Loucy (cell line): ENCODE measurements at regions not wholly inside any gene's neighbourhood (a gene's known extent, or its start where the extent isn't known, plus 50 kb on each side); places are given as distances from the start of the nearest gene placed in this dataset.

ENCODE experiments used
- EZH2phosphoT487 ChIP-seq: fragments of 200-600 bp; IDR thresholded peaks from 2 replicates; pipeline ENCODE4 v1.6.1; 2018; ENCODE audit warnings: antibody characterized with exemption, mild to moderate bottlenecking, moderate library complexity, borderline replicate concordance
- TF ChIP-seq, protein P1 (sequence below): fragments of 200-600 bp; sonication (generic); conservative IDR thresholded peaks from 2 replicates; pipeline ENCODE4 v1.5.1; 2014; ENCODE audit warnings: mild to moderate bottlenecking, antibody characterized with exemption, low read length

DNA sequence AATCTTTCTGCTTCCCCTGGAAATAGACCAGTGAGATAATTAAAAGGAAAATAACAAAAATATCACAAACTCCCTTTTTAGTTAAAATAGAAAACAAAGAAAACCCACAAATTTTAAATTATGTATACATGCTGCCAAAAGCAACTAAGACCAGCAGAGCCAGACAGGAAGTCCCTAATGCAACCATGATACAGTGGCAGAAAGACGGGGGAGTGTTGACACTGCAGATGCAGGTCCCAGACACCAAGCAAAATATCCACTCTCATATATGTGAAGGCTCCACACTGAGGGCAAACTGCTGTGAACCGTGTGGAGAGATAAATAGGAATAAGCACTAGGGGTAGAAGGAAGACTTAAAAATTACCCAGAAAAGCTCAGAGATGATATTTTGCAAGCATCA, 401.0 kb downstream of the BTG1 start:
- TF ChIP-seq, protein P1, sequence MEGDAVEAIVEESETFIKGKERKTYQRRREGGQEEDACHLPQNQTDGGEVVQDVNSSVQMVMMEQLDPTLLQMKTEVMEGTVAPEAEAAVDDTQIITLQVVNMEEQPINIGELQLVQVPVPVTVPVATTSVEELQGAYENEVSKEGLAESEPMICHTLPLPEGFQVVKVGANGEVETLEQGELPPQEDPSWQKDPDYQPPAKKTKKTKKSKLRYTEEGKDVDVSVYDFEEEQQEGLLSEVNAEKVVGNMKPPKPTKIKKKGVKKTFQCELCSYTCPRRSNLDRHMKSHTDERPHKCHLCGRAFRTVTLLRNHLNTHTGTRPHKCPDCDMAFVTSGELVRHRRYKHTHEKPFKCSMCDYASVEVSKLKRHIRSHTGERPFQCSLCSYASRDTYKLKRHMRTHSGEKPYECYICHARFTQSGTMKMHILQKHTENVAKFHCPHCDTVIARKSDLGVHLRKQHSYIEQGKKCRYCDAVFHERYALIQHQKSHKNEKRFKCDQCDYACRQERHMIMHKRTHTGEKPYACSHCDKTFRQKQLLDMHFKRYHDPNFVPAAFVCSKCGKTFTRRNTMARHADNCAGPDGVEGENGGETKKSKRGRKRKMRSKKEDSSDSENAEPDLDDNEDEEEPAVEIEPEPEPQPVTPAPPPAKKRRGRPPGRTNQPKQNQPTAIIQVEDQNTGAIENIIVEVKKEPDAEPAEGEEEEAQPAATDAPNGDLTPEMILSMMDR, result no peak
- no peak for TF ChIP-seq EZH2phosphoT487
